ENCODE measurements at regions not wholly inside any gene's neighbourhood (a gene's known extent, or its start where the extent isn't known, plus 50 kb on each side); places are given as distances from the start of the nearest gene placed in this dataset.

DNA sequence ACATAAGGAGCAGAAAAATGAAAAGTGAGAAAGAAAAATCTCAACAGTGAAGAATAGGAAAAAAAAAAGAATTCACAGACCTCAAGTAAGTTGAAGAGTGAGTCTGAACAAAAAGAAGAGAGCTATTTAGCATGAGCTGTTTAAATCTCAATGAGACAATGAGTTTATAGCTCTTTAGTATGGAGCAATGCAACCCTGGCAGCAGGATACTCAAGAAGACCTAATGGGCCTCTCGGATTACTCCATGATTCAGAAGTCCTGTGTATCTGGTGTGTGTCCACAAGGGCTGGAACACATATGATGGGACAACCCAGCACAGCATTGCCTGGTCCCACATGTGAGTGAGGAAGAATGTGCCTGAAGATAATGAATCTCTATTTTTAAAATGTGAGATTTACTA lies 563.1 kb upstream of the INTU start:
- DNase-seq (ENCODE audit: low read depth in 2 of 2) = no peak

- DNase-seq (ENCODE audit: low read depth in 2 of 2) = no peak
Observed at GRCh38 chr4:127071443-127071842, 561.3 kb upstream of the INTU start.

DNA sequence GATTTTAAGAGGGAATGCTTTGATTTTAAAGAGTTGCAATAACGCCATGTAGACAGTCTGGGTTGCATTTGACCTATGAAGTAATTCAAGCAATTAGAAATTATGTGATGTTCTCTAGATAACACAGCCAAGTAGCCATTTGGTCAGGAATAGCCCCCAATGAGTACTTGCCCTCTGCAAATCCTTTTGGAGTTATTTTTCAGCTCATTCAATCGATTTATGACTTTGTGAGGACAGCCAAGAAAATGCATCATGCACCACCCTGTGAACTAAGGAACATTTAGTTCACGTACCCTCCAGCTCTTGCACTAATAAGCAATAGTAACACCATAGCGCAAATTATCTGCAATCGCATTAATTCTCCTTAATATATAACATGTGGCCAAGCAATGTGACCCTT lies 552.6 kb upstream of the INTU start:
- no peak for DNase-seq (ENCODE audit: low read depth in 2 of 2)

- DNase-seq (ENCODE audit: low read depth in 2 of 2) = no peak
Observed at GRCh38 chr4:127081041-127081440, 551.7 kb upstream of the INTU start.

- DNase-seq (ENCODE audit: low read depth in 2 of 2) = no peak
Observed at GRCh38 chr4:127082986-127083385, 549.8 kb upstream of the INTU start.

- no peak for DNase-seq (ENCODE audit: low read depth in 2 of 2)
Observed at GRCh38 chr4:127084666-127085065, 548.1 kb upstream of the INTU start.

GRCh38 chr4:127097061-127097460 lies 535.7 kb upstream of the INTU start:
- DNase-seq (ENCODE audit: low read depth in 2 of 2) = no peak

DNA sequence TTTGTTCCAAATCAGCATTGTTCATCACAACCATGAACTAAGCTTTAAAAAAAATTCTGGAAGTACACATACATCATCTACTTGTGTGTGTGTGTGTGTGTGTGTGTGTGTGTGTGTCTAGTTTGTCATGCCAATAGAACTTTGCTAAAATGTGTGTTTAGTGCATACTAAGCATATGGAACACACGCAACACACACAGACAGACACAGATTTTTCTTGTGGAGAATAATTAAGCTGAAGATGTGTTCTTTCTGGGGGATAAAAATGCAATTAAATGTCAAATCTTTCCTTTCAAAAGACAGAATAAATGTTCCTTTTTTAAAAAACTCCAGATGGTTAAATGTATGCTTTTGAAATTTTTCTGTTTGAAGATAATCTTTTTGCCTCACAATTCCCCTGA lies 530.4 kb upstream of the INTU start:
- no peak for DNase-seq (ENCODE audit: low read depth in 2 of 2)

DNA sequence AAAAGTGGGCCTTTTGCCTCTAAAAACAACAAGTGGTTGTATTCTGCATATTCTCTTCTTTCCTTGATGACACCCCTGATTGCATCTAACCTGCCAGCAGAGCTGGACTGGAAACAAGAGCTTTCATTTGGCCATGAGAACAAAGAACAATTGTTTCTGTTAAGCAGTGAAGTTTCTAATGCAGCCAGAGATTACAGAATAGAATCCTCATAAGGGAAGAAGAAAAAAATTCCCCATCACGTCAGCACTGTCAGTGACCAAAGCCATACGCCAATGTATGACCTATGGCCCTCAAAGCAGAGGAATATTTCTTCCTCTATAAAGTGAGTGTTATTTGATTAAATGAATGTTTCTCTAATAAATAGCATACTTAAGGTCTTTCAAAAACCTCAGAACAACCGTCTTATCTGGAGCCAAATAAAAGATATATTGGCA lies 529.1 kb upstream of the INTU start:
- DNase-seq (ENCODE audit: low read depth in 2 of 2) = no peak

DNA sequence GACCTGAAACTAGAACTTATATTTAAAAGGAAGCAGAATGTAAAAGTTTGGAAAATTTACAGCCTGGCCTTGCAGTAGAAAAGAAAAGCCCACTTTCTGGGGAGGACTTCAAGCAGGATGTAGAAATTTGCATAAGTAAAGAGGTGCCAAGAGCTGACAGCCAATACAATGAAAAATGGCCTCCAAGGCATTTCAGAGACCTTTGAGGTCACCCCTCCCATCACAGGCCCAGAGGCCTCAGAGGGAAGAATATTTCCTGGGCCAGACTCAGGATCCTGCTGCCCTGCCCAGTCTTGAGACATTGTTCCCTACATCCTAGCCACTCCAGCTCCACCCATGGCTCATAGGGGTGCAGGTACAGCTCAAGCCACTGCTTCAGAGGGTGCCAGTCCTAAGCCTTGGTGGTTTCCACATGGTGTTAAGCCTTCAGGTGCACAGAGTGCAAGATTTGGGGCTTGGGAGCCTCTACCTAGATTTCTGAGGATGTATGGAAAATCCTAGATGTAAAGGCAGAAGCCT lies 518.9 kb upstream of the INTU start:
- no peak for DNase-seq (ENCODE audit: low read depth in 2 of 2)

- DNase-seq (ENCODE audit: low read depth in 2 of 2) = no peak
Observed at GRCh38 chr4:127118681-127119080, 514.1 kb upstream of the INTU start.

DNA sequence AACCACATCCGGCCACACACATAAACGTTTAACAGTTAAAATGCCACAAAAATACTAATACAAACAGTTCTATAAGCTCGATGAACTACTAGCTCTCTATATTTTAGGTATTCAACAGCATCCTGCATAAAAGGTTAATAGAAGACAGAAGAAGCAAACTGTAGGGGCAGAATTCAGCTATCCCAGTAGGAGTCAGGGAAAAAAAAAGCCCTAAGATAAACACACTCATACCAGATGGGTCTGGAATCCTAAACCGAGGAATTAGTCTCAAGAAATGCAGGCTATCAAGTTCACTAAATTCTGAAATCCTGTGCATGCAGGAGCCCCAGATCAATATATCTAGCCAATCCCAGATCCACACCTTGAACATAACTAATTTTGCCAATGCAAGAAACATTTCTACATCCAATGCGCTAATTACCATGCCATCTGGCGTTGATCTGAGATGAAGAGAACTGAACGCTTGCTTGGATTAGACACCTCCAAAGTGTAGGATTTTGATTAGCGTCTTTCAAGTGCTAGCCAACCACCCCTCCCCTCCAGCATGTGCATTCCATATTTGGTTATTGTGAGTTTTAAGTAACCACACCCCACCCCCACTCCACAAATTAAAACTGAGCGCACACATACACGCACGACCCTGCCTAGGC lies 512.2 kb upstream of the INTU start:
- no peak for DNase-seq (ENCODE audit: low read depth in 2 of 2)

- DNase-seq (ENCODE audit: low read depth in 2 of 2) = no peak
Observed at GRCh38 chr4:127124919-127125318, 507.8 kb upstream of the INTU start.

GRCh38 chr4:127126718-127127117 lies 506.0 kb upstream of the INTU start:
- no peak for DNase-seq (ENCODE audit: low read depth in 2 of 2)

- no peak for DNase-seq (ENCODE audit: low read depth in 2 of 2)
Observed at GRCh38 chr4:127131527-127131926, 501.2 kb upstream of the INTU start.

DNA sequence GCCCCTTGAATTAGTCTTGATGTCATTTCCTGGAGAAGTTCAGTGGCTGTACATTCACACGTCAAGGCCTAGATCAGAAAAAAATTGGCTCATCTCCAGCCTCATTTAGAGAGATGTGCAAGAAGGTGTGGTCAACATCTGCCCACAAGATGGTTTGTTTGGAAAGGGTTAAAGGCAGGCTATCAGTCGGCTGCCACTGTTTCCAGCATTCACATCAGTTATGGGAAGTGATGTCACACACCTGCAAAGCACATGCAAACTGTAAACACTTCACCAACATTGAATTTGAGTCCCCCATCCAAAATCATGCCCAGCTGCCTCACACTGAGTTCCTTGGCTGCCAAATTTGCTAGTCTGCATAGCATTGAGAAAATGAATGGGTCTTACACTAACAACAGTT lies 498.3 kb upstream of the INTU start:
- DNase-seq (ENCODE audit: low read depth in 2 of 2) = no peak

- no peak for DNase-seq (ENCODE audit: low read depth in 2 of 2)
Observed at GRCh38 chr4:127138586-127138985, 494.2 kb upstream of the INTU start.

GRCh38 chr4:127139788-127140286 lies 492.9 kb upstream of the INTU start:
- DNase-seq (ENCODE audit: low read depth in 2 of 2) = no peak

- DNase-seq (ENCODE audit: low read depth in 2 of 2) = no peak
Observed at GRCh38 chr4:127140306-127140705, 492.5 kb upstream of the INTU start.

DNA sequence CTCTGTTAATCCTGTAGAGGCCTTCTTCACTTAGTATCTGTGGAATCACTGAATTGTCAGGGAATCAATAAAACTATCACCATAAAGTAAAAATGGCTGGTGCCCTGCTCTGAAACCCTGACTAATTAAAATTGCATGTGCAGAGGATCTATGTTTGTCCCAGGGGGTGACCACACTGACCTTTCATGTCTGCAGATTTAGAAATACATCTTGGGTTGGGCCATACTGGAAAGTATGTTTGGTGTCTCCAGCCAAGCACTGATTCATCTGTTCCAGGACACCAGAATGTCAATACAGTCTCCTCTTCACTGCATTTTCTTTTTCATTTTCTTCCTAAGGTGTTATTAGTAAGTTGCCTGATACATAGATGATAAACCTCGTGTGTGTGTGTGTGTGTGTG lies 490.9 kb upstream of the INTU start:
- DNase-seq (ENCODE audit: low read depth in 2 of 2) = no peak

- no peak for DNase-seq (ENCODE audit: low read depth in 2 of 2)
Observed at GRCh38 chr4:127143460-127144195, 489.1 kb upstream of the INTU start.

- DNase-seq (ENCODE audit: low read depth in 2 of 2) = no peak
Observed at GRCh38 chr4:127145006-127145540, 487.7 kb upstream of the INTU start.

- DNase-seq (ENCODE audit: low read depth in 2 of 2) = no peak
Observed at GRCh38 chr4:127148165-127148564, 484.6 kb upstream of the INTU start.
